HCT116 (cell line): ENCODE measurements at regions not wholly inside any gene's neighbourhood (a gene's known extent, or its start where the extent isn't known, plus 50 kb on each side); places are given as distances from the start of the nearest gene placed in this dataset.

Source experiments
- EZH2 ChIP-seq: fragments of 200-600 bp; sonication (generic); IDR thresholded peaks from 2 replicates; pipeline ENCODE4 v1.6.1; 2017; ENCODE audit warnings: antibody characterized with exemption, mixed run types
- POLR2AphosphoS5 ChIP-seq: IDR thresholded peaks from 2 replicates; pipeline ENCODE4 v1.6.1; 2011; ENCODE audit warnings: mild to moderate bottlenecking, low read depth, low read length, moderate library complexity
- SP1 ChIP-seq: IDR thresholded peaks from 2 replicates; pipeline ENCODE4 v1.6.1; 2012; ENCODE audit warnings: low read depth

GRCh38 chr1:102084771-102085535 is 88.2 kb upstream of the OLFM3 start:
- TF ChIP-seq SP1 (no peak), EZH2 (no peak), POLR2AphosphoS5 (no peak)
